A549 (cell line): ENCODE measurements at regions not wholly inside any gene's neighbourhood (a gene's known extent, or its start where the extent isn't known, plus 50 kb on each side); places are given as distances from the start of the nearest gene placed in this dataset.

ENCODE experiments used
- ATAC-seq, 2 experiments: fragments of 200-7000 bp in 1 of 2; fragments of >200 bp in 1 of 2; cut with Nextera tagmentation in 1 of 2; cut with Tn5 transposase in 1 of 2; 3 replicates each; pipeline versions ENCODE4 v1.8.0 to v1.9.1; 2018 to 2020; ENCODE audit warnings: mild to moderate bottlenecking in 1 of 2, moderate library complexity in 1 of 2
- CTCF ChIA-PET: fragments of 300-600 bp; sonication (Branson Sonifier 250); formaldehyde crosslinking; extraction: SDS; loops from one replicate; lab custom pipeline; 2021; ENCODE audit warnings: antibody characterized with exemption, inconsistent platforms; lab: Yijun Ruan, JAX
- POLR2A ChIA-PET: fragments of 350-600 bp; formaldehyde crosslinking; extraction: SDS; loops from one replicate; lab custom pipeline; 2021; ENCODE audit warnings: antibody characterized with exemption, inconsistent platforms; lab: Yijun Ruan, JAX
- DNase-seq, 2 experiments: peaks; one replicate each; pipeline versions ENCODE4 v3.0.0 to v3.0.0-alpha.2; 2011 to 2016; ENCODE audit warnings: low read depth in 1 of 2, low spot score in 1 of 2
- FAIRE-seq: peaks from 2 replicates; lab custom pipeline; 2011; peaks lifted over from hg19 to GRCh38; lab: Jason Lieb, UNC
- H3K27ac ChIP-seq, 2 experiments: fragments of >200 bp; sonication (Bioruptor Twin); formaldehyde crosslinking; 3 replicates each; pipeline ENCODE4 v1.5.1; 2016 to 2017
- H3K4me1 ChIP-seq: fragments of >200 bp; sonication (Bioruptor Twin); formaldehyde crosslinking; 3 replicates; pipeline ENCODE4 v1.6.1; 2016
- H3K4me2 ChIP-seq: fragments of >200 bp; sonication (Bioruptor Twin); formaldehyde crosslinking; 3 replicates; pipeline ENCODE4 v1.6.1; 2016
- H3K4me3 ChIP-seq: fragments of >200 bp; sonication (Bioruptor Twin); formaldehyde crosslinking; 3 replicates; pipeline ENCODE4 v1.5.1; 2016
- H3K9me3 ChIP-seq: fragments of >200 bp; sonication (Bioruptor Twin); formaldehyde crosslinking; 3 replicates; pipeline ENCODE4 v1.6.1; 2016
- BCL3 ChIP-seq: fragments of >200 bp; sonication (Bioruptor Twin); formaldehyde crosslinking; IDR thresholded peaks from 3 replicates; pipeline ENCODE4 v1.6.1; 2016
- CBX8 ChIP-seq: fragments of 200-600 bp; sonication (generic); IDR thresholded peaks from 2 replicates; pipeline ENCODE4 v1.6.1; 2016
- CTCF ChIP-seq: fragments of >200 bp; sonication (Bioruptor Twin); formaldehyde crosslinking; IDR thresholded peaks from 3 replicates; pipeline ENCODE4 v1.5.1; 2016
- EHMT2 ChIP-seq: fragments of 200-600 bp; sonication (generic); IDR thresholded peaks from 2 replicates; pipeline ENCODE4 v1.6.1; 2016; ENCODE audit warnings: antibody characterized with exemption, low read depth, mild to moderate bottlenecking, moderate library complexity
- ESRRA ChIP-seq: fragments of 150-350 bp; IDR thresholded peaks from 2 replicates; pipeline ENCODE4 v1.6.1; 2014; ENCODE audit warnings: mild to moderate bottlenecking, low read length, borderline replicate concordance
- FOSB ChIP-seq: fragments of 250-450 bp; sonication (Bioruptor Pico); IDR thresholded peaks from 2 replicates; pipeline ENCODE4 v1.5.0; 2020; ENCODE audit warnings: mild to moderate bottlenecking, moderate library complexity
- HDAC2 ChIP-seq: fragments of 200-600 bp; sonication (generic); IDR thresholded peaks from 2 replicates; pipeline ENCODE4 v1.6.1; 2016
- HES2 ChIP-seq: fragments of >200 bp; sonication (Bioruptor Twin); formaldehyde crosslinking; IDR thresholded peaks from 2 replicates; pipeline ENCODE4 v1.6.1; 2016
- HMGXB4 ChIP-seq: fragments of 250-450 bp; sonication (Bioruptor Pico); IDR thresholded peaks from 2 replicates; pipeline ENCODE4 v1.5.0; 2021; ENCODE audit warnings: mild to moderate bottlenecking, moderate library complexity, borderline replicate concordance
- HOXB13 ChIP-seq: fragments of 250-450 bp; sonication (Bioruptor Pico); IDR thresholded peaks from 2 replicates; pipeline ENCODE4 v1.5.0; 2020; ENCODE audit warnings: low read depth, mild to moderate bottlenecking, moderate library complexity
- KDM1A ChIP-seq: fragments of 200-600 bp; sonication (generic); IDR thresholded peaks from 2 replicates; pipeline ENCODE4 v1.6.1; 2016; ENCODE audit warnings: low read depth, mild to moderate bottlenecking
- KDM5A ChIP-seq: fragments of 200-600 bp; sonication (generic); IDR thresholded peaks from 2 replicates; pipeline ENCODE4 v1.6.1; 2016; ENCODE audit warnings: antibody characterized with exemption, mild to moderate bottlenecking
- MAFK ChIP-seq: fragments of 450-650 bp; IDR thresholded peaks from 2 replicates; pipeline ENCODE4 v1.6.1; 2014; ENCODE audit not compliant: partially characterized antibody
- PBX3 ChIP-seq: IDR thresholded peaks from 2 replicates; pipeline ENCODE4 v1.6.1; 2012
- POLR2A ChIP-seq: IDR thresholded peaks from 2 replicates; pipeline ENCODE4 v1.6.1; 2012; ENCODE audit warnings: mild to moderate bottlenecking, low read length
- RARB ChIP-seq: fragments of 250-450 bp; sonication (Bioruptor Pico); IDR thresholded peaks from 2 replicates; pipeline ENCODE4 v1.8.0; 2021; ENCODE audit warnings: mild to moderate bottlenecking, moderate library complexity
- REST ChIP-seq: fragments of 200-600 bp; sonication (generic); IDR thresholded peaks from 2 replicates; pipeline ENCODE4 v1.6.1; 2016; ENCODE audit warnings: antibody characterized with exemption, mild to moderate bottlenecking, moderate library complexity
- SMC3 ChIP-seq: fragments of >200 bp; sonication (Bioruptor Twin); formaldehyde crosslinking; IDR thresholded peaks from 3 replicates; pipeline ENCODE4 v1.6.1; 2018; ENCODE audit warnings: inconsistent platforms
- ZFP36 ChIP-seq: fragments of 450-650 bp; IDR thresholded peaks from 2 replicates; pipeline ENCODE4 v1.6.1; 2014; ENCODE audit warnings: borderline replicate concordance; ENCODE audit not compliant: partially characterized antibody
- ZNF302 ChIP-seq: fragments of 250-450 bp; sonication (Bioruptor Pico); IDR thresholded peaks from 2 replicates; pipeline ENCODE4 v1.9.0; 2021; ENCODE audit warnings: inconsistent platforms, mild to moderate bottlenecking, moderate library complexity
- WGBS: methylation state at CpG from one replicate; pipeline ENCODE4 v1.1.6; 2017; ENCODE audit errors: missing lambda C conversion rate; 5-methylcytosine and 5-hydroxymethylcytosine counted together

GRCh38 chr7:88586890-88587289 is 172.6 kb upstream of the ZNF804B start (continued):
- TF ChIP-seq HOXB13 (CRISPR knock-in tag) (no peak), FOSB (CRISPR knock-in tag) (no peak), HES2 (no peak), HMGXB4 (CRISPR knock-in tag) (no peak), ZNF302 (CRISPR knock-in tag) (no peak), CBX8 (no peak)

GRCh38 chr7:88586219-88586618 is 173.3 kb upstream of the ZNF804B start:
- ATAC-seq, result no peak
- ChIA-PET CTCF (no interaction called here), POLR2A (no interaction called here)
- no peaks in the 10 kb centered on the region for H3K4me1 ChIP-seq
- TF ChIP-seq HDAC2 (no peak), PBX3 (no peak), CTCF (no peak), EHMT2 (no peak), POLR2A (no peak), RARB (CRISPR knock-in tag) (no peak), BCL3 (no peak), HOXB13 (CRISPR knock-in tag) (no peak), ESRRA (no peak), SMC3 (no peak)
- no peak overlapping the region for H3K27ac ChIP-seq
- DNase-seq, result no peak
- H3K4me3 ChIP-seq, result no peak overlapping the region
- H3K4me2 ChIP-seq, result no peak overlapping the region
- no peak for FAIRE-seq
- H3K9me3 ChIP-seq, result no peaks in the 10 kb centered on the region
- WGBS, result 1% methylated on average over 3 of the region's 3 CpGs

- TF ChIP-seq REST (no peak), HMGXB4 (CRISPR knock-in tag) (no peak), ZFP36 (no peak), KDM5A (no peak), MAFK (no peak), ESRRA (no peak), KDM1A (no peak)
- FAIRE-seq (no peak), DNase-seq (no peak), ATAC-seq (no peak)
- ChIA-PET CTCF (no interaction called here), POLR2A (no interaction called here)
- 3% methylated on average over 2 of the region's 2 CpGs for WGBS
- Histone ChIP-seq H3K4me2 (no peak overlapping the region), H3K9me3 (no peaks in the 10 kb centered on the region), H3K4me3 (no peak overlapping the region), H3K4me1 (no peaks in the 10 kb centered on the region), H3K27ac (no peak overlapping the region)
These were observed 182.8 kb upstream of the ZNF804B start for GRCh38 chr7:88576720-88577119.
